Duodenal mucosa (tissue), 2 donors: ENCODE measurements at regions not wholly inside any gene's neighbourhood (a gene's known extent, or its start where the extent isn't known, plus 50 kb on each side); places are given as distances from the start of the nearest gene placed in this dataset.

Experiments
- H3K27ac ChIP-seq: one replicate; pipeline ENCODE4 v1.7.0; 2013; ENCODE audit warnings: low read depth, low read length
- H3K27me3 ChIP-seq, 2 donors: one replicate each; pipeline ENCODE4 v1.7.0; 2013; ENCODE audit warnings: low read length in 2 of 2, control low read depth in 1 of 2; ENCODE audit not compliant: insufficient read depth in 2 of 2, control insufficient read depth in 1 of 2
- H3K36me3 ChIP-seq, 2 donors: one replicate each; pipeline ENCODE4 v1.7.0; 2013; ENCODE audit warnings: low read length in 2 of 2, control low read depth in 1 of 2; ENCODE audit not compliant: insufficient read depth in 2 of 2, control insufficient read depth in 1 of 2
- H3K4me1 ChIP-seq, 2 donors: one replicate each; pipeline ENCODE4 v1.7.0; 2013; ENCODE audit warnings: low read length in 2 of 2, control low read depth in 1 of 2; ENCODE audit not compliant: insufficient read depth in 2 of 2, control insufficient read depth in 1 of 2
- H3K4me3 ChIP-seq, 2 donors: one replicate each; pipeline ENCODE4 v1.7.0; 2013; ENCODE audit warnings: low read length in 2 of 2, low read depth in 1 of 2
- H3K9ac ChIP-seq, 2 donors: one replicate each; pipeline ENCODE4 v1.7.0; 2013; ENCODE audit warnings: low read length in 2 of 2, low read depth in 1 of 2
- H3K9me3 ChIP-seq, 2 donors: one replicate each; pipeline ENCODE4 v1.7.0; 2013; ENCODE audit warnings: low read length in 2 of 2, control low read depth in 1 of 2; ENCODE audit not compliant: control insufficient read depth in 1 of 2

DNA sequence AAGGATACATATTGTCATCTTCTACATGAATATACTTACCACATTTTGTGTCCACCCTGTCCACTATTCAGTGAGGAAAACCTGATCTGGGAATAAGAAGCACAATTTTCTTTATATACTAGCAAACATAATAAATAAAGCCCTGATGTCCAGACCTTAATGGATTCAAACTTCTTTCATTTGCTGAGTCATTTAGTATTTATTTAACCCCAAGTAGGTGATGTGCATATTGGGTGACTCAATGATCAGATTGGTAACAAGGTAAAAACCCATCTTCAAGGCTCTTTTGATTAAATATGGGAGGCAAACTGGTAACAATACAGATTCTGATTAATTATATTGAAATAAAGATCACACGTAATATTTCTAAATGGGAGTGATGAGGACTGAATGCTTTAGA lies 1159.8 kb upstream of the EYS start:
- H3K4me1 ChIP-seq = no peaks in the 10 kb centered on the region
- no peaks in the 10 kb centered on the region for H3K36me3 ChIP-seq
- H3K9me3 ChIP-seq = no peaks in the 10 kb centered on the region
- H3K9ac ChIP-seq = no peak overlapping the region
- H3K27ac ChIP-seq = no peak overlapping the region
- H3K4me3 ChIP-seq = no peak overlapping the region
- H3K27me3 ChIP-seq = no peaks in the 10 kb centered on the region

- H3K27ac ChIP-seq = no peak overlapping the region
- no peak overlapping the region for H3K9ac ChIP-seq
- no peaks in the 10 kb centered on the region for H3K27me3 ChIP-seq
- no peak overlapping the region for H3K4me3 ChIP-seq
- no peaks in the 10 kb centered on the region for H3K36me3 ChIP-seq
- H3K9me3 ChIP-seq = no peaks in the 10 kb centered on the region
- no peaks in the 10 kb centered on the region for H3K4me1 ChIP-seq
Measured at GRCh38 chr6:66865771-66866170, 1158.7 kb upstream of the EYS start.

- Histone ChIP-seq H3K4me3 (no peak overlapping the region), H3K9me3 (peaks cover 0 to 3% of the 10 kb centered on the region in 2 donors), H3K36me3 (no peaks in the 10 kb centered on the region), H3K4me1 (no peaks in the 10 kb centered on the region), H3K27me3 (no peaks in the 10 kb centered on the region), H3K27ac (no peak overlapping the region), H3K9ac (no peak overlapping the region)
Measured at GRCh38 chr6:66861007-66861541, 1154.0 kb upstream of the EYS start.

GRCh38 chr6:66860328-66860727 lies 1153.3 kb upstream of the EYS start:
- no peak overlapping the region for H3K9ac ChIP-seq
- no peaks in the 10 kb centered on the region for H3K36me3 ChIP-seq
- H3K4me1 ChIP-seq = no peaks in the 10 kb centered on the region
- H3K4me3 ChIP-seq = no peak overlapping the region
- peaks cover 0 to 3% of the 10 kb centered on the region in 2 donors for H3K9me3 ChIP-seq
- no peak overlapping the region for H3K27ac ChIP-seq
- no peaks in the 10 kb centered on the region for H3K27me3 ChIP-seq

- no peak overlapping the region for H3K4me3 ChIP-seq
- H3K27me3 ChIP-seq = no peaks in the 10 kb centered on the region
- H3K9me3 ChIP-seq = peaks cover 0 to 8% of the 10 kb centered on the region in 2 donors
- H3K9ac ChIP-seq = no peak overlapping the region
- no peaks in the 10 kb centered on the region for H3K36me3 ChIP-seq
- no peaks in the 10 kb centered on the region for H3K4me1 ChIP-seq
- no peak overlapping the region for H3K27ac ChIP-seq
Measured at GRCh38 chr6:66858196-66858595, 1151.2 kb upstream of the EYS start.

- Histone ChIP-seq H3K4me1 (no peaks in the 10 kb centered on the region), H3K4me3 (no peak overlapping the region), H3K9ac (no peak overlapping the region), H3K27me3 (no peaks in the 10 kb centered on the region), H3K36me3 (no peaks in the 10 kb centered on the region), H3K9me3 (peaks cover 0 to 8% of the 10 kb centered on the region in 2 donors), H3K27ac (no peak overlapping the region)
Measured at GRCh38 chr6:66854014-66854413, 1147.0 kb upstream of the EYS start.

DNA sequence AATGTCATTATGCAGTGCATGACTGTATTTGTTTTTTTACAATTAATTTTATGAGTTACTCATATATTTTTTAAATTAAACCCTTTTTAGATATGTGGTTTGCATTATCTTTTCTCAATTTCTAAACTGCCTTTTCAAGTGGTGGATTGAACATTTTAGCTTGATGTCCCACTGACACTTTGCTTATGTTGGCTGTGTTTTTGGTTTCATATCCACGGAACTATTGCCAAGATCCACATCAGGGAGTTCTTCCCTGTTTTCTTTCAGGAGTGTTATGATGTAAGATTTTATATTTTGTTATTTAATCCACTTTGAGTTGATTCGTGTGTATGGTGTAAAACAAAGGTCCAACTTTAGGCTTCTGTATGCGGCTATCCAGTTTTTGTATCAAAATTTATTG lies 1144.9 kb upstream of the EYS start:
- no peak overlapping the region for H3K27ac ChIP-seq
- H3K4me1 ChIP-seq = no peaks in the 10 kb centered on the region
- H3K9ac ChIP-seq = no peak overlapping the region

DNA sequence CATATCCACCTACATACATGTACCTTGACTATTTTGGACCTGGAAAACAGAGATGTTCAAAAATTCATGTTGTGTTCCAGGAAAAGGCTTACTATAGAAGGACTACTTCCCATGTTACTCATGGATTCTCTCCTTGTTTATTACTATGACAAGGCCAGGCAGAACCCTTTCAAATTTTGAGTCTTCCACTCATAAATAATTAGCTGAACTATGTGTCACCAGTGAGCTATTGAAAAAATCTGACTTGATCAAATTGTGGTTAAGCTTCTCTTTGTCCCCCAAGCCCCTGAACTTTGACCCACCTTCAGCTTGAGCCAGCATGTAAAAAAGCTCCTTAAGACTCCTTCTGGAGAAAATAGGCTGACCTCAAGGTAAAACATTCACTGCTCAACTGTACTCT lies 1142.8 kb upstream of the EYS start:
- no peak overlapping the region for H3K27ac ChIP-seq
- no peak overlapping the region for H3K9ac ChIP-seq
- no peaks in the 10 kb centered on the region for H3K27me3 ChIP-seq
- H3K36me3 ChIP-seq = no peaks in the 10 kb centered on the region
- no peak overlapping the region for H3K4me3 ChIP-seq
- H3K9me3 ChIP-seq = peaks cover 2 to 5% of the 10 kb centered on the region in 2 donors
- no peaks in the 10 kb centered on the region for H3K4me1 ChIP-seq

More for the DNA sequence above, 1144.9 kb upstream of the EYS start:
- Histone ChIP-seq H3K4me3 (no peak overlapping the region), H3K36me3 (no peaks in the 10 kb centered on the region), H3K9me3 (peaks cover 0 to 5% of the 10 kb centered on the region in 2 donors), H3K27me3 (no peaks in the 10 kb centered on the region)

DNA sequence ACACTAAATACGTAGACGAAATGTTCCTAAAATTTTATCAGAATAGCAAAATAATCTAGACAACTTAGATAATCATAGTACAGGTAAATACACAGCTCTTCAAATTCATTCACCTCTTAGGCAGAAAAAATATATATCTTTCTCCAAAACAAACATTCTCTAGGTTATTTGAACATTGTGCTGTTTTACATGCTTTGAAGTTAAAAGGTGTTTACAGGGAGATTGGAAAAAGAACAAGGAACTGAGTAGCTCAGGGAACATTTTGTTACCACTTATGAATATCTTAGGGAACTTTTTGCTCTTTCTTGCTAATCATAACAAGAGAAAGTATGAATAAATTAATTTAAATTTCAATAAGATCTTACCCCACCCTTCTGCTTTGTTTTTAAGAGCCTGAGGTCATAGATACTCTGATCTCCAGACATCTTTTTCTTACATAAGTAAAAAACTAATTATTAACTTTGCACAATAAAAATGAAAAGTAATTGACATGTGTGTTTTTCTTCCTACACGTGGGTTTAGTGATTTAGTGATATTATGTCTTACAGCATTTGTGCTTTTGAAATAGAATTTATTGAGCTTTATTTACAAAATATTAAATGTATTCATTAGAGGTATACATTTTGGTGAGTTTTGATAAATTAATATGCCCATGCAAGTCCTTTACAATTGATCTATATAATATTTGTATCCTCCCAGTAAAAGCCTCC lies 1141.4 kb upstream of the EYS start:
- H3K9ac ChIP-seq = no peak overlapping the region
- H3K4me1 ChIP-seq = no peaks in the 10 kb centered on the region
- no peaks in the 10 kb centered on the region for H3K27me3 ChIP-seq
- peaks cover 2 to 4% of the 10 kb centered on the region in 2 donors for H3K9me3 ChIP-seq
- no peak overlapping the region for H3K4me3 ChIP-seq
- no peaks in the 10 kb centered on the region for H3K36me3 ChIP-seq
- H3K27ac ChIP-seq = no peak overlapping the region

DNA sequence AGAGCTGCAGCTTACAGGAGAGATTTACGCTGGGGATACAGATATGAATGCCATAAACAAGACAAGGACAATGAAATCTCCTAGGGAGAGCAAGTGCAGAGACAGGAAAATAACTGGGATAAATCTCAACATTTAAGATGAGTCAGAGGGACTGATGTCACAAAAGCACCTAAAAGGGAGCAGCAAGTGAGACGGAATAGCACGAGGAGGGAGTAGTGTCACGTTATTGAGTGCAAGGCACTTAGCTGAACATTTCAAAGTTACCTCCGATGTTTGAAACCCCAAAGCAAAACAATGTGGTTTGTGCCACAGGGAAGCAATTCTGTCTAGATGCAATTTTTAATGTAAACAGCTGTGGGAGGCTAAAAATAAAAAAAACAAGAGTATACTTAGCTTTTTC lies 1131.7 kb upstream of the EYS start:
- H3K36me3 ChIP-seq = no peaks in the 10 kb centered on the region
- H3K9ac ChIP-seq = no peak overlapping the region
- H3K4me3 ChIP-seq = no peak overlapping the region
- H3K27ac ChIP-seq = no peak overlapping the region
- H3K27me3 ChIP-seq = no peaks in the 10 kb centered on the region
- H3K9me3 ChIP-seq = peaks cover 0 to 7% of the 10 kb centered on the region in 2 donors
- no peaks in the 10 kb centered on the region for H3K4me1 ChIP-seq
